Caco-2 (cell line): ENCODE measurements at regions not wholly inside any gene's neighbourhood (a gene's known extent, or its start where the extent isn't known, plus 50 kb on each side); places are given as distances from the start of the nearest gene placed in this dataset.

ENCODE experiments used
- BruUV-seq: library from RNA; stranded (reverse); fragments of 400-500 nt; replicated peaks from 2 replicates; lab custom pipeline; 2021; lab: Mats Ljungman, UMichigan
- CTCF ChIA-PET: fragments of 300-600 bp; sonication (Branson Sonifier 250); formaldehyde crosslinking; loops from one replicate; lab custom pipeline; 2022; ENCODE audit warnings: antibody characterized with exemption; lab: Charles Lee
- POLR2A ChIA-PET: fragments of 300-600 bp; sonication (Branson Sonifier 250); formaldehyde crosslinking; loops from one replicate; lab custom pipeline; 2022; ENCODE audit warnings: antibody characterized with exemption; lab: Charles Lee
- DNase-seq, 2 experiments: peaks; one replicate each; pipeline versions ENCODE4 v3.0.0 to v3.0.0-alpha.2; 2020 to 2022
- H3K27me3 ChIP-seq: replicated peaks from 2 replicates; pipeline ENCODE4 v1.6.0; 2011; ENCODE audit warnings: low read length; ENCODE audit not compliant: control insufficient read depth, insufficient read depth
- H3K36me3 ChIP-seq: 2 replicates; pipeline ENCODE4 v1.5.1; 2011; ENCODE audit warnings: low read length; ENCODE audit not compliant: control insufficient read depth, insufficient read depth
- H3K4me1 ChIP-seq: fragments of 250-450 bp; sonication (Bioruptor Pico); 2 replicates; pipeline ENCODE4 v1.5.1; 2020; ENCODE audit warnings: mild to moderate bottlenecking
- H3K4me3 ChIP-seq: 2 replicates; pipeline ENCODE4 v1.5.1; 2011; ENCODE audit warnings: low read depth, mild to moderate bottlenecking, control low read depth, low read length
- H3K9me3 ChIP-seq: fragments of 250-450 bp; sonication (Bioruptor Pico); 2 replicates; pipeline ENCODE4 v1.5.1; 2020; ENCODE audit warnings: mild to moderate bottlenecking, moderate library complexity
- H3K27ac Mint-ChIP-seq: one replicate; pipeline ENCODE4 v1.8.0; 2022; ENCODE audit warnings: mixed read lengths; ENCODE audit not compliant: unreplicated experiment
- H3K27me3 Mint-ChIP-seq: one replicate; pipeline ENCODE4 v1.8.0; 2022; ENCODE audit warnings: mixed read lengths; ENCODE audit not compliant: insufficient read depth, unreplicated experiment
- H3K36me3 Mint-ChIP-seq: one replicate; pipeline ENCODE4 v1.8.0; 2022; ENCODE audit warnings: mild to moderate bottlenecking, mixed read lengths; ENCODE audit not compliant: insufficient read depth, unreplicated experiment
- H3K4me1 Mint-ChIP-seq: one replicate; pipeline ENCODE4 v1.8.0; 2022; ENCODE audit warnings: low read depth, mixed read lengths; ENCODE audit not compliant: unreplicated experiment
- H3K4me3 Mint-ChIP-seq: one replicate; pipeline ENCODE4 v1.8.0; 2022; ENCODE audit warnings: mild to moderate bottlenecking, moderate library complexity, mixed read lengths; ENCODE audit not compliant: unreplicated experiment
- H3K9me3 Mint-ChIP-seq: one replicate; pipeline ENCODE4 v1.8.0; 2022; ENCODE audit warnings: mixed read lengths; ENCODE audit not compliant: unreplicated experiment
- intact Hi-C: fragments of 100-400 bp; cut with micrococcal nuclease; formaldehyde crosslinking; loops from one replicate; pipeline ENCODE4 v1.10.0; 2022; ENCODE audit not compliant: unreplicated experiment
- TF ChIP-seq, protein P1 (sequence below), 2 experiments: fragments of 200-600 bp in 1 of 2; IDR thresholded peaks; 1 replicate in 1 of 2; 2 replicates in 1 of 2; pipeline versions ENCODE4 v1.5.1 to v1.8.0; 2011 to 2022; ENCODE audit warnings: antibody characterized with exemption in 1 of 2, control low read depth in 1 of 2, inconsistent platforms in 1 of 2, low read depth in 1 of 2, low read length in 1 of 2, mild to moderate bottlenecking in 1 of 2, moderate library complexity in 1 of 2; ENCODE audit not compliant: insufficient read depth in 1 of 2, severe bottlenecking in 1 of 2, unreplicated experiment in 1 of 2

DNA sequence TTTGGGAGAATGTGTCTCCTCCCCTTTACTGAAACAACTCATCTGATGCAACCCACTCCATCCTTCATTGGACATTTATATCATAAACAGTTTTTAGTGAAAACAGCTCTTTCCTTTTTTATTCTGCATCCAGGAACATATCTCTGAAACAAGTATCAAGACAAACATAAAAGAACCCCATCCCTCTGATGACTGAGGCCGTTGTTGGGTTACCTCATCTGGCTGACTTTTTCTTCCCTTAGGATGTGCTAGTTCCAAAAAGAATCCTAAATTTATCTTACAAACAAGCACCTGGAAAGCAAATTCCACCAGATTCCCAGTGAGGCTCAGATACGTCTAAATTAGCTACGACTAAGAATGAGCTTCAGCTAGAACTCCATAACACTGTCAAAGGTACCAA lies 483.7 kb upstream of the INTU start:
- H3K27me3 Mint-ChIP-seq = peaks cover 3% of the 10 kb centered on the region
- no peaks in the 10 kb centered on the region for H3K4me1 Mint-ChIP-seq
- no peaks in the 10 kb centered on the region for H3K36me3 Mint-ChIP-seq
- no peak for DNase-seq
- no peak overlapping the region for H3K4me3 ChIP-seq
- TF ChIP-seq, protein P1, sequence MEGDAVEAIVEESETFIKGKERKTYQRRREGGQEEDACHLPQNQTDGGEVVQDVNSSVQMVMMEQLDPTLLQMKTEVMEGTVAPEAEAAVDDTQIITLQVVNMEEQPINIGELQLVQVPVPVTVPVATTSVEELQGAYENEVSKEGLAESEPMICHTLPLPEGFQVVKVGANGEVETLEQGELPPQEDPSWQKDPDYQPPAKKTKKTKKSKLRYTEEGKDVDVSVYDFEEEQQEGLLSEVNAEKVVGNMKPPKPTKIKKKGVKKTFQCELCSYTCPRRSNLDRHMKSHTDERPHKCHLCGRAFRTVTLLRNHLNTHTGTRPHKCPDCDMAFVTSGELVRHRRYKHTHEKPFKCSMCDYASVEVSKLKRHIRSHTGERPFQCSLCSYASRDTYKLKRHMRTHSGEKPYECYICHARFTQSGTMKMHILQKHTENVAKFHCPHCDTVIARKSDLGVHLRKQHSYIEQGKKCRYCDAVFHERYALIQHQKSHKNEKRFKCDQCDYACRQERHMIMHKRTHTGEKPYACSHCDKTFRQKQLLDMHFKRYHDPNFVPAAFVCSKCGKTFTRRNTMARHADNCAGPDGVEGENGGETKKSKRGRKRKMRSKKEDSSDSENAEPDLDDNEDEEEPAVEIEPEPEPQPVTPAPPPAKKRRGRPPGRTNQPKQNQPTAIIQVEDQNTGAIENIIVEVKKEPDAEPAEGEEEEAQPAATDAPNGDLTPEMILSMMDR (IDR thresholded peaks at IDR 0.05; ENCODE audit: insufficient read depth in 1 of 2, low read depth in 1 of 2, low read length in 1 of 2, severe bottlenecking in 1 of 2, unreplicated experiment in 1 of 2) = no peak
- H3K9me3 ChIP-seq = no peaks in the 10 kb centered on the region
- no peak overlapping the region for H3K27ac Mint-ChIP-seq
- intact Hi-C loops = no loop called here
- H3K36me3 ChIP-seq = no peaks in the 10 kb centered on the region
- H3K27me3 ChIP-seq = no peaks in the 10 kb centered on the region
- ChIA-PET CTCF (no interaction called here), POLR2A (no interaction called here)
- H3K4me1 ChIP-seq = no peaks in the 10 kb centered on the region
- H3K9me3 Mint-ChIP-seq = no peaks in the 10 kb centered on the region
- BruUV-seq = no TSS peak
- no peak overlapping the region for H3K4me3 Mint-ChIP-seq

DNA sequence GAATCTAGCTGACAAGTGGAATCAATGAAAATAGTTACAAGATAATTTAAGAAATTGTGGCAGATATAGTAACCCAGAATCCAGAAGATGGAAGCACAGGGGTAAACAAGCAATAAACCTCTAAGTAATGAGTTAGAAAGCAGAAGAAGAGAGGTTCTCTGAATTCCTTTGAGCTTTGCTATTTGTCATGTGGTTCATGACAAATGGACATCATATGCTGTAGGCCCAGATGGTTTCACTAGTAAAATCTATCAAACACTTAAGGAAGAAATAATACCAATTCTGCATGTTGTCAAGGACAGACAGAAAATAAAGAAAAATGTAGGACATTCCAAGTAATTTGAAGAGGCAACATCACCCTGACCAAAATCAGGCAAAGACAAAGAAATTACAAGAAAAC lies 480.8 kb upstream of the INTU start:
- H3K4me3 Mint-ChIP-seq = no peak overlapping the region
- H3K4me1 Mint-ChIP-seq = no peaks in the 10 kb centered on the region
- H3K27me3 Mint-ChIP-seq = peaks cover under 1% of the 10 kb centered on the region
- no TSS peak for BruUV-seq
- H3K9me3 Mint-ChIP-seq = no peaks in the 10 kb centered on the region
- ChIA-PET CTCF (no interaction called here), POLR2A (no interaction called here)
- intact Hi-C loops = no loop called here
- H3K36me3 ChIP-seq = no peaks in the 10 kb centered on the region
- H3K9me3 ChIP-seq = no peaks in the 10 kb centered on the region
- no peak for DNase-seq
- TF ChIP-seq, protein P1 (IDR thresholded peaks at IDR 0.05; ENCODE audit: insufficient read depth in 1 of 2, low read depth in 1 of 2, low read length in 1 of 2, severe bottlenecking in 1 of 2, unreplicated experiment in 1 of 2) = no peak
- no peaks in the 10 kb centered on the region for H3K36me3 Mint-ChIP-seq
- H3K27ac Mint-ChIP-seq = no peak overlapping the region
- no peak overlapping the region for H3K4me3 ChIP-seq
- no peaks in the 10 kb centered on the region for H3K27me3 ChIP-seq
- no peaks in the 10 kb centered on the region for H3K4me1 ChIP-seq

DNA sequence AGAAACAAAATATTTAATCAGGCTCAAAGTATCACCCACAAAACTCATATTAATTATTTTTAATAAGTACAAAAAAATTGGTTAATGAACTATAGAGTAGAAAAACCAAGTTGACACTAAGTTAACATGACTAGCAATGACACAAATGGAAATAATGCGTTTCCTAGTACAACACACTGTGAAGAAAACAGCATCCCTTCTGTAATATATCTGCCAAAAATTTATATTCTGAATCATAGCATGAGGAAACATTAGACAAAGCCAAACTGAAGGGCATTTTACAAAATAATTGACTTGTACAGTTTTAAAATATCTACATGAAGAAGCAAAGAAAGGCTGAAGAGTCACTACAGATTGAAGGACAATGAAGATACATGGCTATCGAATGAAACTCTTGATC lies 477.6 kb upstream of the INTU start:
- ChIA-PET CTCF (no interaction called here), POLR2A (no interaction called here)
- Mint-ChIP-seq H3K27ac (no peak overlapping the region), H3K36me3 (no peaks in the 10 kb centered on the region), H3K4me1 (no peaks in the 10 kb centered on the region), H3K4me3 (no peak overlapping the region), H3K9me3 (no peaks in the 10 kb centered on the region), H3K27me3 (no peaks in the 10 kb centered on the region)
- Histone ChIP-seq H3K4me3 (no peak overlapping the region), H3K27me3 (no peaks in the 10 kb centered on the region), H3K36me3 (no peaks in the 10 kb centered on the region), H3K4me1 (no peaks in the 10 kb centered on the region), H3K9me3 (no peaks in the 10 kb centered on the region)
- no TSS peak for BruUV-seq
- DNase-seq = no peak
- intact Hi-C loops = no loop called here
- TF ChIP-seq, protein P1 (IDR thresholded peaks at IDR 0.05; ENCODE audit: insufficient read depth in 1 of 2, low read depth in 1 of 2, low read length in 1 of 2, severe bottlenecking in 1 of 2, unreplicated experiment in 1 of 2) = no peak
